Progenitor cell of endocrine pancreas (in vitro differentiated cells): ENCODE measurements at regions not wholly inside any gene's neighbourhood (a gene's known extent, or its start where the extent isn't known, plus 50 kb on each side); places are given as distances from the start of the nearest gene placed in this dataset.

Experiments
- DNase-seq: peaks from one replicate; pipeline ENCODE4 v3.0.0; 2021; ENCODE audit warnings: low spot score; ENCODE audit not compliant: unreplicated experiment
- H3K27ac Mint-ChIP-seq: 2 replicates; pipeline ENCODE4 v1.8.0; 2021; ENCODE audit warnings: mild to moderate bottlenecking, moderate library complexity, mixed read lengths
- H3K27me3 Mint-ChIP-seq: 2 replicates; pipeline ENCODE4 v1.8.0; 2021; ENCODE audit warnings: mixed read lengths
- H3K36me3 Mint-ChIP-seq: 2 replicates; pipeline ENCODE4 v1.8.0; 2022; ENCODE audit warnings: mixed read lengths; ENCODE audit not compliant: insufficient read depth
- H3K4me1 Mint-ChIP-seq: 2 replicates; pipeline ENCODE4 v1.8.0; 2021; ENCODE audit warnings: low read depth, mixed read lengths
- H3K4me3 Mint-ChIP-seq: 2 replicates; pipeline ENCODE4 v1.8.0; 2021; ENCODE audit warnings: low read depth, mild to moderate bottlenecking, moderate library complexity, mixed read lengths
- H3K9me3 Mint-ChIP-seq: 2 replicates; pipeline ENCODE4 v1.8.0; 2021; ENCODE audit warnings: low read depth, mixed read lengths
- CTCF ChIP-seq: fragments of 200-600 bp; sonication (generic); IDR thresholded peaks from one replicate; pipeline ENCODE4 v1.5.0; 2021; ENCODE audit warnings: antibody characterized with exemption, mild to moderate bottlenecking; ENCODE audit not compliant: unreplicated experiment

- Mint-ChIP-seq H3K27me3 (peaks cover 15% of the 10 kb centered on the region), H3K4me1 (no peaks in the 10 kb centered on the region), H3K36me3 (no peaks in the 10 kb centered on the region), H3K4me3 (no peak overlapping the region), H3K27ac (no peak overlapping the region), H3K9me3 (no peaks in the 10 kb centered on the region)
- DNase-seq, result no peak
- TF ChIP-seq CTCF, result no peak
Measured at GRCh38 chr1:201618389-201618788, 79.5 kb downstream of the NAV1 start.

- Mint-ChIP-seq H3K4me1 (no peaks in the 10 kb centered on the region), H3K36me3 (no peaks in the 10 kb centered on the region), H3K27me3 (peaks cover 15% of the 10 kb centered on the region), H3K27ac (no peak overlapping the region), H3K9me3 (no peaks in the 10 kb centered on the region), H3K4me3 (no peak overlapping the region)
- TF ChIP-seq CTCF, result no peak
- DNase-seq, result no peak
Measured at GRCh38 chr1:201618905-201619304, 80.0 kb downstream of the NAV1 start.

DNA sequence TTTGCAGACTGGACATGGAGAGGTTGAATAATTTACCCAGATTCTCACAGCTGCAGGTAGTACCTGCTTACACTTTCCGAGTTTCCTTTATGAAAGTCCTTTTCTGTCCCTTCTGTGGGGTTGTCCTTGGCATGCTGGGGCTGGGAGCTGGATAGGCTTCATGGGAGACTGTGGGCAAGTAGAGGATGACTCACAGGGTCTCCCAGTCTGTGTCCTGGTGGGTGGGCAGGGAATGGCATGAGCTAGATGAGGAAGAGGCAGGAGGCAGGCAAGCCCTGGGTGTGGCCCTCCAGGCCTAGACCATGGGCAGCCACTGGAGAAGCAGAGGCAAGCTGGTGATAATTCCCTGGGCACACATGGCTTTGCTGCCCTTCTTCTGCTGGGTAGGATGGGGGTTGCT lies 80.6 kb downstream of the NAV1 start:
- Mint-ChIP-seq H3K9me3 (no peaks in the 10 kb centered on the region), H3K27me3 (peaks cover 9% of the 10 kb centered on the region), H3K27ac (no peak overlapping the region), H3K36me3 (no peaks in the 10 kb centered on the region), H3K4me3 (no peak overlapping the region), H3K4me1 (no peaks in the 10 kb centered on the region)
- DNase-seq, result no peak
- TF ChIP-seq CTCF, result no peak

GRCh38 chr1:201622353-201622752 lies 83.4 kb downstream of the NAV1 start:
- Mint-ChIP-seq H3K4me3 (no peak overlapping the region), H3K36me3 (no peaks in the 10 kb centered on the region), H3K4me1 (no peaks in the 10 kb centered on the region), H3K9me3 (no peaks in the 10 kb centered on the region), H3K27me3 (no peaks in the 10 kb centered on the region), H3K27ac (no peak overlapping the region)
- no peak for TF ChIP-seq CTCF
- DNase-seq, result no peak

GRCh38 chr1:201622824-201623223 lies 83.9 kb downstream of the NAV1 start:
- Mint-ChIP-seq H3K4me1 (no peaks in the 10 kb centered on the region), H3K36me3 (no peaks in the 10 kb centered on the region), H3K4me3 (no peak overlapping the region), H3K27me3 (no peaks in the 10 kb centered on the region), H3K9me3 (no peaks in the 10 kb centered on the region), H3K27ac (no peak overlapping the region)
- DNase-seq, result no peak
- TF ChIP-seq CTCF, result no peak
